Left hindlimb (tissue), 1 donor: ENCODE measurements at regions not wholly inside any gene's neighbourhood (a gene's known extent, or its start where the extent isn't known, plus 50 kb on each side); places are given as distances from the start of the nearest gene placed in this dataset.
"Not testable (repeated sequence)": the region's sequence is repeated elsewhere in the genome, so short reads cannot be mapped to it uniquely, and the experiment has no call there.

ENCODE experiments used
- DNase-seq: peaks from one replicate; pipeline ENCODE4 v3.0.0-alpha.2; 2018

DNA sequence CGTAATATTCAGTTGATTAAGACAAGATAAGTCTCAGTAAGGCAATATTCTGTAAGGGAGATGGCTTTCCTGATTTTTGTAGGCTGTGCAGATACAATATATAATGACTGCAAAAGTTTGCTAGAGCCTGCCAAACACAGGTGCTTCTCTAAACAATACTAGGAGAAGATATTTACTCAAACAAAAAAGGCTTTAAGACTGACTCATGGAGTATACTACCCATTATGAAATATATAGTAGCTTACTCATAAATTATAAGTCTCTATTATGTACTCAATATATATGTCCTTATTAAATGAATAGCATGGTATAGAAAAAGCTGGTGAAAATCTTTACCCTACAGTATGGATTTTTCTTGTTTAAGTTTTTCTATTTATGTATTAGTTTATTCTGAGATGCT is 93.2 kb upstream of the IL15 start:
- no peak for DNase-seq

DNA sequence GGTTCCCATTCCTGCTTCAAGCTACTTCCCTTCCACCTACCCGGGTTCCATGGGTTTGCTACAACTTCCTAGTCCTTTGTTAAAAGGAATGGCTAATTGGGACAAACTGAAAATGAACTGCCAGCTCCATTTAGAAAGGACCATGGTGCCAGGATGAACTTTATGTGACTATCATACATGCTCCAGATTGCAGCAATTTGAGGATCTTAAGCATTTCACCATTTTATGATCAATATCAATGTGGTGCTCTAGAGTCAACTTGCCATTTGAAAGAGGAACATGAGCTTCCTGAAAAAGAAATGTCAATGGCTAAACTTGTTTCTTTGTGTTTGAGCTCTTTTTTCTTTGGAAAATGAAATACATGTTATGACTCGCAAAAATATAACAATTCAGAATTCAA is 92.7 kb upstream of the IL15 start:
- DNase-seq: no peak

DNA sequence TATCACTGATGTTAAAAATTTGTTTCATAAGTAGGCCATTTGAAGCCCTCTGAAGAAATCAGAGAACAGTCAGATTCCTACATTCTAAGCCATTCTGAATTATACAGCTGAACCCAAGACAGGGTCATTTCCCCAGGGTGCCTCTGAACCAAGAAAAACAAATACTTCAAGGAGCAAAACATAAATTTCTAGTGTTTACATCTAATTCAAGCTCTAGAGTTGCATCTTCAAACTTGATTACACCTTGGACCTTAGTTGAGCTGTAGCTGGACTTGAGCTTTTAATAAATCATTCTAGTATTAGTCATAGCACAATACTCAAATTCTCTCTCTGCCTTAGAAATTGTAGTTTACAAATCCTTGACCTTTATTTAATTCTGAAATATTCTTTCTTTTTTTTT is 87.6 kb upstream of the IL15 start:
- DNase-seq: no peak

DNA sequence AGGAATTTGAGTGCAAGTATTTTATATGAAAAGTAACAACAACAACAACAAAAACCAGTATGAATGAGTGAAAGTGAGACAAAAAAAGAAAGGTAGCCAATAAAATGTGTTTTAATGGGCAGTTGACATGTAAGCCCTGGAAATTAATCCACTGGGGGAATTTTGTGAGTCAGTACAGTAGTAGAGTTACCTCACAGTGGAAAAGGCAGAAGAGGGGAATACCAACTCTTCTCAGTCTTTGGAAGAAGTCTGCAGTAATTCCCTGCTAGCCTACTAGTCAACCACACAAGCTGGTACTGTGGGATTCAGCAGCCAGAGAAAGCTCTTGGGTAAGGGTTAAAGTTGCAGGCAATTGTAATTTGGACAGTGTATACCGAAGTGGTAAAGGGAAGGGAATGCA is 76.3 kb upstream of the IL15 start:
- DNase-seq: no peak

DNA sequence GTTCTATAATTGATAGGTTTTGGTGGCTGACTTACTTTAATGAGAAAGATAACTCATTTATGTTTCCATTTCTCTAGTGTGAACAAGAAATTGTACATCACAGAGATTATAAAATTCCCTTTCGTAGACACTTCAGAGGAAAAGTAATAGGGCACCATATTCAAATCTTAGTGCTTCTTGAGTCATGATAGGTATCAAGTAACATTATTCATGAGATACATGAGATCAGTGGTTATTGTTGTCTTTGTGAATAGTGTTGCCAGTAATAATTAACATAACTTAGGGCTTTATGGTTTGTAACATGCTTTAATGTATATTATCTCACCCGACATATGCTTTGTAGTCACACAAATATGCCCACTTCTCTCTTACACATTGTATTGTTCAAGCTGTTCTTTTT is 73.7 kb upstream of the IL15 start:
- DNase-seq: no peak

DNA sequence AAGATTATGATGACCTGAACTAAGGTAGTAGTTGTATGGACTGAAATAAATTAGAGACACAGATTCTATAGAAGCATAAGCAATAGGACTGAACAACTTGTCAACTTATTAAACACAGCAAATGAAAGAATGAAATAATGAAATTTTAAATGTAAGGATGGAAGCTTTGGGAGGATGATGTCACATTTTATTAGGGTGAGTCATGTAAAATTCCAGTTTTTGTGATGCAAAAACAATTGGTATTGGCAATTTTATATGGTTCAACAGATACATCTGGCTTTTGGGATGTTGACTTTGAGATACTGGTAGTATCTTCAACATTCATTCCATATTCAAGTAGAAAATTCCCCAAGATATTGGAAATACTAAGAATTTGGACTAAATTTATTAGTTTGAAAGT is 72.7 kb upstream of the IL15 start:
- no peak for DNase-seq

GRCh38 chr4:141564961-141565360 is 71.4 kb upstream of the IL15 start:
- not testable (repeated sequence) for DNase-seq

DNA sequence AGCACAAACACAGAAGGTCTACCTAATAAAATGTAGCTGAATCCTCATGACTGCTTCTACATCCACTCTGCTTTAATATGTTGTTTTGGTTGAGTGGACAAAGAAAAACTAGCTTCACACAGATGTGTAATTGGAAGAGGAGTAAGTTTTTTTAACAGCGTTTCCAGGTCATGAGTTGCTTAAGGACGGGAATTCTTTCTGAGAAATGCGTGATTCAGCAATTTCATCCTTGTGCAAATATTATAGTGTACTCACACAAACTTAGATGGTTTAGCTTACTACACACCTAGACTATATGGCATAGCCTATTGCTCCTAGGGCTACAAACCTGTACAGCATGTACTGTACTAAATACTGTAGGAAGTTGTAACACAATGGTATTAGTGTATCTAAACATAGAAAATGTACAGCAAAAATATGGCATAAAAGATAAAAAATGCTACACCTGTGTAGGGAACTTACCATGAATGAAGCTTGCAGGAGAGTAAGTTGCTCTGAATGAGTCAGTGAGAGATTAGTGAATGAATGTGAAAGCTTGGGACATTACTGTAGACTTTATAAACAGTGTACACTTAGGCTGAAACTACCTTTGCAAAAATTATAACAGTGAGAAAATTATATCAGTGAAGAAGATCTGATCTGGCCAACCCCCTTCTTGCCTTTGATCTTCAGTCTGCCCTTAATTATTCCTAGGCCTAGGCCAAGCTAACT is 70.8 kb upstream of the IL15 start:
- no peak for DNase-seq

DNA sequence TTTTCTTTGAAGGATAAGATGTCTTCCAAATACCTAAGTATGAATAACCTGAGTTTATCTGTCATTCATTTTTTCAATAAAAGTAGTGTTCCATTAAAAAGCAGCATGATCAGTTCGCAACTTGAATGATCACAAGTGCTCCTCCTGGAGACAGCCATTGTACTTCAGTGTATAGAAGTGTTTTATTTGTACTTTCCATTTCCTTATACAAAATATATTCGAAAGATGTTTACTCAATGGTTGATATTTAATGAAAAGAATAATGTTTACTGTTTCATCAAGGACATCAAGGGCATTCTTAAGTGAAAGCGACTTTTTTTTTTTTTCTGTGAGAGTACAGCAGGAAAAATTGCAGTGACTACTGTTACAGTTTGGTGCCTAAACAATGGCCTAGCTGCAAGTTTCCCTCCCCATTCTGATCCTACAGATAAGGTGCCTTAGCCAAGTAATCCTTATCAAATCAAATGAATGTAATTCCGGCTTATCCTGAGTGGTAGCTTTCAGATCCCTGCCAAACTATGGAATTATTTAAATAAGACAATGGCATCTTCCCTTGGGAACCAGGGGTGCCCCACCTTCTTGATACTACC is 69.0 kb upstream of the IL15 start:
- no peak for DNase-seq

DNA sequence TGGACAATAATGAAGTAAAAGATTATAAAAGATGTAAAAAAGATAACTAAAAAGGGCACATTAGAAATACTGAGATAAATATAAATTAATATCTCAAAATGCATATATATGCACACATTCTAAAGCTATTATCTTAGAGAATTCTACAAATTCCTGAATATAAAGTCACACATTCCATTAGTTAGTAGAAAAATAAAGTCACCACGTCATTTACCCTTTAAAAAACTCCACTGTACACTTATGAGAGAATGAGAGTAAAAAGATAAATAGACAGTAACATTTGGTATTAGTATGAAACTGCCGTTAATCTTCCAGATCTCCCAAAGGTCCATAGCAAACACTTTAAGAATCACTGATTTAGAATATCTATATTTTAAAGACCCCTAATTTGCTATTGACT is 67.2 kb upstream of the IL15 start:
- DNase-seq: no peak

DNA sequence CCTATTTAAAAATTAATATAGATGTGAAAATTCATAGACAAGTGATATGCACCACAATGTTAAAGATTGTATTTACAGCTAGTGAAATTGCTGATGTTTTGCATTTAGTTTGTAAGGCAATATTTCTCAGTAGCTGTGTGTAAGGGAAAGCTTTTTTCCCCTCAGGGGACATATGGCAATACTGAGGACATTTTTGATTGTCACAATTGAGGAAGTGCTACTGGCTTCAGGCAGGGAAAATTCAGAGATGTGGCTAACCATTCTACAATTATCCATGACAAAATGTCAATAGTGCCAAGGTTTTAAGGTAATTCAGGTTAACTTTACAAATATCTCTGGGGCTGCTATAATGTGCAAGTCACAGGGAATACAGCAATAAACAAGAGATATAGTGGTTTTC is 66.1 kb upstream of the IL15 start:
- no peak for DNase-seq

DNA sequence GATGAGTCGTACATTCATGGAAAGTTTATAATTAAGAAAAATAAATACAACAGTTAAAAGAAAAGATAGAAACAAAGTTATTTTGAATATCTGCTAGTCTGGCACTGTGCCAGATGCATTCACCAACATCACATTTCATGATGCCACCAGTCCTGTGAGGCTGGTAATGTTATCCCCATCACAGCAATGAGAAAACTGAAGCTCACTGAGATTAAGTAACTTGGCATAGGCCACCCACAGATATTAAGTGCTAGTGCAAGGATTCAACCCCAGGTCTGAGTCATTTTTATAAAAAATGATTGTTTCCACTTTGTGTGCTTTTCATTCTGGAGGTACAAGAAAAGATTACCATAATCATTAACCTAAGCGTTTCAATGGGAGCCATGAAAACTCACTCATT is 65.0 kb upstream of the IL15 start:
- no peak for DNase-seq

DNA sequence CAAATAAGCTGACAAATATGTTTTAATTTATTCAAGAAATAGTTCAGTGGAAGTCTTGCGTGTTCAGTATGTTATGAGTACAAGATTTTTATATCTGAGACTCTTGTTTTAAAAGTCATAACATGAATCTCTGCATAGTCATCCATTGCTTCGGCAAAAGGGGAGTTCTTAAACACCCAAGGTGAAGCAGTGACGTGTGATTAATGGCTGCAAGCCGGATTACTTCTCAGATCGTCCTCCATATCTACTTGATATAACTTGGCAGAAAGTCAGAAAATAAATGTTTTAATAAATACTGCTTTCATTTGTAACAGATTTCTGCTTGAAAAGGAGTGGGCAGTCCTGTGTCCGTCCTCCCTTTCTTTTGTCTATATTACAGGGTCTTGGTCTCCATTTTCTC is 64.6 kb upstream of the IL15 start:
- no peak for DNase-seq

- DNase-seq: no peak
Observed at GRCh38 chr4:141573678-141574077, 62.7 kb upstream of the IL15 start.

DNA sequence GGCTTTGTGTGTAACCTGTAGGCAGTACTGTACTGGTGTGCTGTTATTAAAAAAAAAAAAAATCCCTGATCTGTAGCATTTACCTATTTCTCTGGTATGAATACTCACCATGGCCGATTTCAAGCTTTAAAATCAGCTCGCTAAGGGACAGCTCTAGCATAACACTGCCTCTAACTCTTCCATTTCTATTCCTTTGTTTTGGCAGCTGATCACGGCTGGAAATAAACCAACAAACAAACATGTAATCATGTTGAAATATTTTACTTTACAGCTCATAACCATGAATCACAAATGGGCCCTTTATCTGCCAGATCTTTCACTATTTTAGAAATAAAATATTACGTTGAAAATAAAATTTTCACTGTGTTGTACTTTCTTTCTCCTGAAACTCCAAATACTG is 60.5 kb upstream of the IL15 start:
- no peak for DNase-seq

DNA sequence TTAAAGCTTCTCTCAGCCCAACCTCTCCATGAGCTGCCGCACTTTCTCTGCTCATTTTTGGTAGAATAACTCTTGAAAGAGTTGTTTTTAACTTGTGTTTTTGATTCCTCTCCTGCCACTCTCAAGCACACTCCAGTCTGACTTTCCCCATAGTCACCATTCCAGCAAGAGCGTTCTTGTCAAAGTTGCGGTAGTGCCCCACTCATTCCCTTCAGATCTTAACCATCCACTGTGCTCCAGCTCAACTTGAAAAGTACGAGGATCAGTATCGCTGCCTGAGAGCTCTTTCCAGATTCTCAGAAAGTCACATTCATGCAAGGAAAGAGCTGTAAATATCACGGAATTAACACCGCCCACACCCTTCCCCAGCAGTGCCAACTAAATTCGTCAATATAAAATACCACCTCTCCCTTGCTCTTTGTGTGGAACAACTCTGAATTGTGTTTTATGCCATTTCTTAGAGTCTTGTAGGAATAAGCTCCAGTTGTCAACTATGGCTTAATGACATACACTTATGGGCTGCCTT is 59.7 kb upstream of the IL15 start:
- DNase-seq: no peak

DNA sequence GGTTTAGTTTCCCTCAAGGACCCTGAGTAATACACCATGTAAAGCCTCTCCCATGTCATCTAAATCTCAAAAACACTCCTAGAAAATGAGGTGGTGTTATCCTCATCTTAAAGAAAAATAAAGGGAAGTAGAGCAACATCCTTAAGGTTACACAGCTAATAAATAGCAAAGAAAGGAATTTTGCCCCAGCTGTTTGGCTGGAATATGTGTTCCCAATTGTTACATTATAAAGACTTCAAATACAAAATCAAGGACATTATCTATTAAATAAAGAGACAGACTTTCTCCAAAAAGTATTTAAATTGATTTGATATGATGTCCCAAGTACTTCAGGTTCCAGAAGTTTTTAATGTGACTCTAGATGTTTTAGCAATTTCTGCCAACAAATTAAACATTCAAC is 57.9 kb upstream of the IL15 start:
- no peak for DNase-seq

- DNase-seq: no peak
Observed at GRCh38 chr4:141580523-141580922, 55.9 kb upstream of the IL15 start.
